HuH-7 (cell line): ENCODE measurements at regions not wholly inside any gene's neighbourhood (a gene's known extent, or its start where the extent isn't known, plus 50 kb on each side); places are given as distances from the start of the nearest gene placed in this dataset.
A peak's percentile ranks its signal among the peaks of the same experiment; 100 is the strongest.
"Not testable (repeated sequence)": the region's sequence is repeated elsewhere in the genome, so short reads cannot be mapped to it uniquely, and the experiment has no call there.

Experiments used
- DNase-seq: peaks from one replicate; pipeline ENCODE4 v3.0.0; 2011; ENCODE audit warnings: low spot score

DNA sequence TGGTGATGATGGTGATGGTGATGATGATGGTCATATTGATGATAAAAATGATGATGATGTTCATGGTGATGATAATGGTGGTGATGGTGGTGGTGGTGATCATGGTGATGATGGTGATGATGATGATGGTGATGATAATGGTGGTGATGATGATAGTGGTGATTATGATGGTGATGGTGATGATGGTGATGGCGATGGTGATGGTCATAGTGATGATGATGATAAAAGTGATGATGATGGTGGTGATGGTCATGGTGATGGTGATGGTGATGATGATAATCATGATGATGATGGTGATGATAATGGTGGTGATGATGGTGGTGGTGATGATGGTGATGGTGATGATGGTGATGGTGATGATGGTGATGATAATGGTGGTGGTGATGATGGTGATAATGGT lies 478.7 kb downstream of the TYW1 start:
- no peak for DNase-seq

DNA sequence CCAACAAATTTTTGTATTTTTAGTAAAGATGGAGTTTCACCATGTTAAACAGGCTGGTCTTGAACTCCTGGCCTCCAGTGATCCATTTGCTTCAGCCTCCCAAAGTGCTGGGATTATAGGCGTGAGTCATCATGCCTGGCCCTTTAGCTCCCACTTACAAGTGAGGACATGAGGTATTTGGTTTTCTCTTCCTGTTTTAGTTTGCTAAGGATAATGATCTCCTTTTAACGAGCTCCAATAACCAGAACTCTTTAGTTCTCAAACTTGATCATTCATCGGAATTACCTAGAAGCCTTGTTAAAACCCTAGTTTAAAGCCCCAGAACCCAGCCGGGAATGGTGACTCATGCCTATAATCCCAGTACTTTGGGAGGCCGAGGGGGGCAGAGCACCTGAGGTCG lies 481.4 kb downstream of the TYW1 start:
- no peak for DNase-seq

DNA sequence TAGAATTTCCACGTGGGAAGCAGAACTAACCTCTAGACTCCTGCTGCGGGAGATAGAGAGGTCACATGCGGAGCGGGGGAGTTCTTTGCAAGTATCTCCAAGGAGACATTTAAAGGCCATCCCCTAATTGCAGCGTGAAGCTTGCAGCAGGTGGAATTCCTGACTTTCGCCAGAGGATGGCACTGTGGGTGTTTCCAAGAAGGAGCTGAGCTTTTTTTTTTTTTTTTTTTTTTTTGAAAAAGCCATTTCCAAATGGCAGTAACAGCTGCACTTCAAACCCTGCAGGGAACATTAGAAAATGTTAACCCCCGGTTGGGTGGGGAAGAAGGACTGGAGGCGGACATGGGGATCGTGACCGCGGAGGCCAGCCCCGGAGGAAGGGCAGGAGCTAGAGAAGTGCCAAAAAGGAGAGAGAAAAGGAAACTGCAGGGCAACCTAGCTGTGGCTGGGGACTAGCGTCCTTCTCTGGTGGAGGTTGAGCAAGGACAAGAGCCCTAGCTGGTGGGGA lies 487.7 kb downstream of the TYW1 start:
- DNase-seq, result peak; percentile 59

DNA sequence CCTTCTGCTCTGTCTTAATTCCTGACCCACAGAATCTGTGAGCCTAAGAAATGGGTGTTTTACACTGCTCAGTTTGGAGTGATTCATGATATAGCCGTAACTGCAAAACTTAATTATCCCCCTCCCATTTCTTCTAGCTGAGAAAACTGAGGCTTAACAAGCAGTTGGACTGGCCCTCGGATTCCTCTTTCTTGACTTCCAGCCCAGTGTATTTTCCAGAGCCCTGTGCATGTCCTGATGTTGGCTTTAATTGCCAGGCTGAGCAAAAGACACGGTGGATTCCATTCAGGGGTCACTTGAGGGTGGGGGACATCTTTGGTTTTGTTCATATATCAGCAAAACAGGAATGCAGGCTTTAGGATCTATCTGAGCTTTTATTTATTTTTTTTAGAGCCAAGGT lies 489.8 kb downstream of the TYW1 start:
- DNase-seq, result no peak

DNA sequence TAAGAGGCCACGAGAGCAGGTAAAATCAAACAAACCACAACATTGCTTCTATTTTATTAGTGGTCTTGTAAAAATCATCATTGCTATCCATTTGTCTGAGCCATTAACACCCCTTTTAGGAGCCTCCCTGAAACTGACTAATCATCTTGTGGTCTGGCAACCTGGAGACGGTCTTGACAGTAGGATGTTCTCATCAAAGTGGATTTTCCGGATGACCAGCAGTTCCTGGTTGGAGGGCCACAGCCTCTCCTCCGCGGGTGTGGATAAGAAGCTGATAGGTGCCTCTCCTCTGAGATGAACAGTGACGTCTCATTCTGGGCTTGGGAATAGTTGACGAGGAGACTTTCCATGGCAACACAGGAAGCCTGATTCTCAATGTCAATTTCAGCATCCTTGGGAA lies 490.7 kb downstream of the TYW1 start:
- DNase-seq, result no peak

DNA sequence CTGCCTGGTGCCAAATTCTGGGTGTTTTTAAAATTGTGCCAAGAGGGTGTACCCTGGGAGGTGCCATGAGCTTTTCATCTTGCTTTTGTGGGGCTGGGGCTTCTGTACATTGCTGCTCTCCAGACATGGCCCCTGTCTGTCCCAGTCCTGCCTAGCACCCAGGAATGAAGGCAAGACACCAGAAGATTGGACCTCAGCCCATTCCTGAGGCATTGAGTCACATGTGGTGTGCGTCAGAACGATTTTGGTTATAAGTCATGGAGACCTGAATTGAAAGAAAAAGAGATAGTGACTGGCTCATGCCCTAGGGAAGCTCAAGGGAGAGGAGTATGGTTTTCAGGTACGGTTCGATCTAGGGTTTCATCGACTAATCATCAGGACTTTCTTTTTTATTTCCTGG lies 493.2 kb downstream of the TYW1 start:
- DNase-seq, result no peak

DNA sequence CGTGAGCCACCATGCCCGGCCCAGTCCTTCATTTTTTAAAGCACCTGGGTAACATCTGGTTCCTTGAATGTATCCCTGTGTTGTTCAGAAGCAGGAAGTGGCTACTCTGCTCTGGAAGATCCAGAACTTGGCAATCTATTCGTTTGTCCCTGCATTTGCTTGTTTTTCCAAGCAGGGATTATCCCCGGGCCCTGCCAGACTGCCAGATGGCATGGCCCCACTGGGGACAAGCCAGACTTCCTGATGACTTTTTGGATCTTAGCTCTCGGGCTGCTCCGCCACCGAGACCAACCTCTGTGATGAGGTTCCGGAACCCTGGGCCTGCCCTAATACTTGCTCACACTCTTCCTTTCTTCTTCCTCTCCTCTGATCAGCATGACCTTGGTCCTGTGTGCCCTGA lies 496.7 kb downstream of the TYW1 start:
- no peak for DNase-seq

DNA sequence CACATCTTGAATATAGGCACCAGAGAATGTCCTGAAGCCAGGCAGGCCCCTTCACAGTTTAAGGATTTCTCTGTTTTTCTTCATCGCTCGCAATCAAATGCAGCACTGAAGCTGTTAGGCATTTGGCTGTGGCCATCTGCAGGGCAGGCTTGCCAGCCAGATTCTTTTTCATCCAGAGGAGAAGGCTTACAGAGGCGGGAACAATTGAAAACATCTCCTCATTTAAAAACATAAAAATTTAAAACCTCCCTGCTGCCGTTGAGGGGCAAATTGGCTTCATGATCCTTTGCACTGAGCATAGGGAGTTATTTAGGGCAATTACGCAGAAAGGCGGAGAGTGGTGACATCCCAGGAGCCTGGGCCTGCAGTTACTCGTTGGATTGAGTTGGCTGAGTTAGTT lies 500.0 kb downstream of the TYW1 start:
- DNase-seq, result no peak

DNA sequence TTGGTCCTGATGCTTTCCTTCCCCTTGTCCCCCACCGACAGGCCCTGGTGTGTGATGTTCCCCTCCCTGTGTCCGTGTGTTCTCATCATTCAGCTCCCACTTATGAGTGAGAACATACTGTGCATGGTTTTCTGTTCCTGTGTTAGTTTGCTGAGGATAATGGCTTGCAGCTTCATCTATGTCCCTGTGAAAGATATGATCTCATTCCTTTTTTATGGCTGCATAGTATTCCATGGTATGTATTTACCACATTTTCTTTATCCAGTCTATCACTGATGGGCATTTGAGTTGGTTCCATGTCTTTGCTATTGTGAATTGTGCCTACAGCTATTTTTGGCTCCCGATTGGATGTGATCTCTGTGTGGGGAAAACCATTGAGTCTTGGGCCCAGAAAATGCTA lies 501.3 kb downstream of the TYW1 start:
- DNase-seq, result not testable (repeated sequence)

DNA sequence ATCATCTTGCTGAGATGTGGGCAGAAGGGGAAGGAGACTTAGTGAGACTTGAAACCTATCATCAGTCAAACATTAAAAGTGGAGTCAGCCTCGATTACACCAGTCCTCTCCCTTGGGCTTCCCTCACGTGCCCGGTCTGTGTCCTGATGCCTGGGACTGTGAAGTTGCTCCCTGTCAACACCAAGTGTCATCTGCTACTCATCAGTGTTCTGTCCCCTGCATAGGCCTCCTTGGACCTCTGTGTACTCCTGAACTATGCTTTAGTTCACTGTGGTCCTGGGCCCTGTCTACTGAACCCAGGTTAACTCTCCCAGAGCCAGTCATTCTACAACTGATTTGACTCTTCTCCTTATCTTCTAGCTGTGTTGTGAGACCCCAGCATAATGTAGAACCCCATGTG lies 506.3 kb downstream of the TYW1 start:
- DNase-seq, result no peak

DNA sequence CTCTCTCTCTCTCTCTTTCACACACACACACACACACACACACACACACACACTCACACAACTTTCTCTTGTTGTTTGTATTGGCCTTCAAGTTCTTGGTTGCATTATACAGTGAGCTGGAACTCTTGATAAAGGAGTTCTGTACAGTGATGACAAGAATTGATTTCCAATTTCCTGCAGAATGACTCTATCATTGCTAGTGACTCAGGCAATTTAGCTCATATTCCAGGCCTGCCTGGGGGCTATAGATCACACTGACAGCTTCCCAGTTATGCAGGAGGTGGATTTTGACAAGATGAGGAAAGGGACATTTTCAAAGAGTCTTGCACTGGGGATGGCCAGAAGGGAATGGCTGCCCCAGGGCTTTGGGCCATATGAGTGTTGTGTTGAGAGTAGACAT lies 508.8 kb downstream of the TYW1 start:
- DNase-seq, result no peak

DNA sequence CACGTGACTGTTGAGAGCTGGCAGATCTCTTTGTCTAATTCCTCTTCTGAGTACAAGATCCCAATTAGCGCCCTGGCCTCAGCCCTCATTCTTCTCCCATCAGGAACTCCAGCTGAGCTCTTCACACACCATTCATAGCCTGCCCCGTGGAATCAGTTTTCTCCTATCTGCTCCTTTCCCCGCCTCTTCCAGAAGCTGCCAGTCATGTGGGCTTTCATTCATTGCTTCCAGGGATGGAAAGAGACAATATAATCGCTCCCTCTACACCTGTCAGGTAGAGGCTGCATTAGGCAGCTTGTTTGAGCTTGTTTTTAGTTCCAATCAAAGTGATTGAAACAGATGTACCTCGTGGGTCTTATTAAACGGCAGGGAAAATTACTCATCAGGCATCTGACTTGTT lies 515.8 kb downstream of the TYW1 start:
- no peak for DNase-seq

DNA sequence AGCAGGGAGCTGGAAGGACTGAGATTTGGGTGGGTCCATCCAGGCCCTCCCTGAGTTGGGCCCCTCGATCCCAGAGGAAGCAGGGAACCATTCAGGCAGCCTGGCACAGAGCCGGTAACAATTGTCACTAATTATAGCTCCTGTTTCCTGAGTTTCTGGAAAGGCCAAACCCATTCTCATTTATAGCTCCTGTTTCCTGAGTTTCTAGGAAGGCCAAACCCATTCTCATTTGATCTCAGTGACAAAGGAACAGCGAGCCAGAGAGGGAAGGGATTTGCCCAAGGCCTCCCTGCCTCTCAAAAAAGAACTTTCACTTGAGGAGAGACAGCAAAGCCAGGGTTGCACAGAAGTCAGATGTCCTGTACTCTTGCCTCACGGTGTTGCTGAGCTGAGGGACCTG lies 521.9 kb downstream of the TYW1 start:
- no peak for DNase-seq

DNA sequence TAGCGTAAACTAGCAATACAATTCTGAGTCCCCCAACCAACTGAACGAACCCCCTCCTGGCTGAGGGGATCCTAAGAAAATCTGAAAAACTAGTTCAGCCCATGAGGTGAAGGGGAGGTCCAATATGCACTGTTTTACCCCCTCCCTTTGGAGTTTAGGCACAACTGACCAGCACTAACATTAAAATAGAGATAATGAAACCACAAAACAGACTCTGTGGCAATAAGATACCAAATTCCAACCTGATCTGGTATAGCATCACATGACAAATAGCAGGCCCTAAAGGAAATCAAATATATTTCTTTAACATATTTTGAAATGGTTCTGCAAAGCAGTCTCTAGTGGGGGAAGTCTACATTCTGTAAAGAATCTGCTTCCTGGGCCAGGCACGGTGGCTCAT lies 522.5 kb downstream of the TYW1 start:
- no peak for DNase-seq

DNA sequence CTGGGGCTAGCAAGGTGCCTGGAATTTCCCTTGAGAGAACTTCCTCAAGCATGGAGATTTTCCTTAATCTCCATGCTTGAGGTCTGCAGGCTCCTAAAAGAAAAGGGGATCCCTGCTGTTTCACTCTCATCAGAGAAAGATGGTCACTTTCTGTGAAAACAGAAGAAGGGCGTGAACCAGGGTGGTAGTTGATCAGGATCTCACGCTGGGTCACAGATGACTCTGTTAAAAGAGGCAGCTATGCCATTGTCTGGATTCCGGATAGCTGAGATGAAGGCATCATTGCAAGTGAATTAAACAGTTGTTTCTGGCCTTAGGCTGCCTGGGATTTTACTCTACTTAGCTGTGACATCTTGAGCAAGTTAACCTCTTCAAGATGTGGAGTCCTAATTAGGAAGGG lies 525.9 kb downstream of the TYW1 start:
- DNase-seq, result no peak

DNA sequence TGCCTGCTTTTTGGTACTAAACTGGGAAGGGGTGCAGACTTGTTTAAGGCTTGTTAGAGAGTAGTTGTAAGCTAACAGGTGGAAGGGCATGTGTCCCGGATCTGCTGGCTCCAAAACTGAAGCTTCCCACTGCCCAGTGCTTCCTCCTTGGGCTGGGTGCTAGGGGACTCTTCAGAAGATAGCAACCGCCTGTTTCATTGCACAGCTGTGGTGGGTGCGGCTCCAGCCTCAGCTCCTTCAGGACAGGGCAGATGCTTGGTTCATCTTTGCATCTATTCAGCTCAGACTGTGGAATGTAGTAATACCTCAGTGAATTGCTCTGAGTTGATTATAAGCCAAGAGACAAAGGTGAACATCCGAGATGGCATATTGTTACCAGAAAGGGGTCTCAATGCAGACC lies 527.1 kb downstream of the TYW1 start:
- DNase-seq, result no peak

DNA sequence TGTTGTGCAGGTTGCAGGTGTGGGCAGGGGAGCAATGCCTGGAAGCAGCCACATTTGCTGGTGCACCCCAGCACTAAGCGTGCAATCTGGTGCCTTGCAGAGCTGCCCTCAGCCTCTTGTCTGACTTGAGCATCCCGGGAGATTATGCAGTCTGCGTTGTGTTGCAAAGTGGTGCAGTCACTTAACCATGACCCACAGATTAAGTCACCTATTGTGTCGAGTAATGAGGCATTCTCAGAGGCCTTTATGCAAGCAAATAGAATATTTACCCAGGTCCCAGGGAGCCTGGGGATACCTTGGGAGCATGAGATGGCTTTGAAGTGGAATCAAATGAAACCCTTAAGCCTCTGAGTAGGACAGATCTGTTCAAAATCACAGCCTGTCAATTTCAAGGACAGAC lies 529.0 kb downstream of the TYW1 start:
- no peak for DNase-seq

DNA sequence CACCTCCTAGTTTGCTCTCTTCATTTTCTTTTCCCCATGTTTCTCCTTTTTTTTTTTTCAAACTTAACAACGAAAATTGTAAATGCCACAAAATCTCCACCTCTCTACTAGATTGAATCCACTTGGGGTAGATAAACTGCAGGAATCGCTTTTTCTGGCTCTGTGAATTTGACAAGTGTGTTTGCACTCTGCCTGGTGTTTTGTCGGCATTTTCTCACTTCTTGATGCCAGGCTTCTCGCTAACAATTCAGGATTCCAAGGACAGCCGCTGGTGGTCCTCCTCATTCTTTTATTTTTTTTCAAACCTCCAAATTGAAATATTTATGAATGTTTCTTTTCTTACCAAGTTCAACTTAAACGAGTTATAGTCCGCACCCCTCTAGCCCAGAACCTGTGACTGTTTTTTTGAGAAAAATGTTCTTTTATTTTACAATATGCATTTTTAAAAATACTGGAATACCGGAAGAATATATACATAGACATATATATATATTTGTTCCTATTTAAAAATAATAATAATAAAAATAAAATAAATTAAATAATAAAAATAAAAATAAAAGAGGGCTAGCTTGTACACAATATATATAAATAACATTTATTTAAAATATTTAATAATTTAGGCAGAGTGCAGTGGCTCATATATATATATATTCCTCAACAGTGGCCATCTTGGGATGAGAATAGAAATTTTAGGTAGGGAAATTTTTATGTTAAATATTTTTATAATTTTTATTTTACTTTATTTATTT lies 538.8 kb downstream of the TYW1 start:
- no peak for DNase-seq

DNA sequence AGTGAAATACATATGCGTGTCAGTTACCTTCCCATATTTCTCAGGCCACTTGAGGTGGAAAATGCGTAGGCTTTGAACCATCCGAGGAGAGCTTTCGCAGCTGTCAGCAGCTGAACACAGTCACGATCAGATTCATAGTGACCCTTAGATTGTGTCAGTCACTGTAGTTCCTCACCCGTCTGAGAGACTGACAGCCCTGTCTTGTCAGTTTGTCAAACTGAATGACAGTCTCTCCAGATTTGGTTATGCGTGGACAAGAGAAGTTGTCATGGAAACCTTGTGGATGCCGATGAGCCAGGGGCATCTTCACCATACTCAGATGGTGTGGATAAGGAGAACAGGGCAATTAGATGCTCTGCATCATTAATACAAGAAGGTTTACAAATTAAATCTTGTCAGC lies 546.3 kb downstream of the TYW1 start:
- no peak for DNase-seq

DNA sequence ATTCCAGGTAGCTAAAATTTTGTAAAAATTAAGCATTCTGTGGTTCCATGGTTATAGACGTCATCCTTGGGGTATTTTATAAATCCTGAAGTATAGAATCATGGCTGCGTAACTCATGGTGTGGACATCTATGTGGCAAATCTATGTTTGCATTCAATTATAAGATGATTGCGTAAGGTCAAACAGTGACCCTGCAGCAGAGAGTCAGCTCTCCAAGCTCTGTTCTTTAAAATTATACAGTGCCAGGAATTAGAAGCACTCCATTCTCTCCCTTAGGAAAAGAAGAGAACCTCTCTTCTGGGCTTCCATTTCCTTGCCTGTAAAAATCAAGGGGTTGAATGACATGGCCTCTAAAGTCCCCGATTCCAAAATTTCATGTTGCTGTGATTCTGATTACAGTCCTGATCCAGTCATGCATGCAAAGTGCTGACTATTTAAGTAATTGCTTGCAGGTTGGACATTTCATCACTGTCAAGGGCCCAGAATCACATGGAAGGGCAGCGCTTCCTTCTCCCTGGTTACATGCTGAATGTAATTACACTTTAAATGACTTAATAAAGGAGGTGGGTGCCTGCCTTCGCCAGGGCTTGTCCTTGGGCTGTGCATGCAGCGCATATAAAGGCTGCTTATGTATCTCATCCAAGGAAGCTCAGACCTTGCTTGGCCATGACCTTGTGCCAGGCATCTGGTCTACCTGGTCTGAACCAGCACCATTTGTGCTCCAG lies 550.7 kb downstream of the TYW1 start:
- no peak for DNase-seq

DNA sequence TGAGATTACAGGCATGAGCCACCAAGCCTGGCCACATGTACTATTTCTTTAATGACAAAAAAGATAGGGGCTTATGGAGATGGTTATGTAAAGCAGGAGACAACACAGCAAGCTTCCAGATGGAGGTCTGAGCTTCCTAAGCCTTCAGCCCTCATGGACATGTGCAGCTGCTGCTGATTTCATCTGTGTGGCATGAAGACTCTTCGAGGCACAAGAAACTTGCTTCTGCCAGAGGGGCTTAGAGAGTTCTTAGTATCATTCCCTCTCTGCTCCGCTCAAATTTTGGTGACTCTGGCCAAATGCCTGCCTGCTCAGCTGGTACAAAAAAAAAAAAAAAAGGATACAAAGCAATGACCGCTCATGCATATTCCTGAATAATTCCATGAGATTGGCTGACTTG lies 552.5 kb downstream of the TYW1 start:
- no peak for DNase-seq

DNA sequence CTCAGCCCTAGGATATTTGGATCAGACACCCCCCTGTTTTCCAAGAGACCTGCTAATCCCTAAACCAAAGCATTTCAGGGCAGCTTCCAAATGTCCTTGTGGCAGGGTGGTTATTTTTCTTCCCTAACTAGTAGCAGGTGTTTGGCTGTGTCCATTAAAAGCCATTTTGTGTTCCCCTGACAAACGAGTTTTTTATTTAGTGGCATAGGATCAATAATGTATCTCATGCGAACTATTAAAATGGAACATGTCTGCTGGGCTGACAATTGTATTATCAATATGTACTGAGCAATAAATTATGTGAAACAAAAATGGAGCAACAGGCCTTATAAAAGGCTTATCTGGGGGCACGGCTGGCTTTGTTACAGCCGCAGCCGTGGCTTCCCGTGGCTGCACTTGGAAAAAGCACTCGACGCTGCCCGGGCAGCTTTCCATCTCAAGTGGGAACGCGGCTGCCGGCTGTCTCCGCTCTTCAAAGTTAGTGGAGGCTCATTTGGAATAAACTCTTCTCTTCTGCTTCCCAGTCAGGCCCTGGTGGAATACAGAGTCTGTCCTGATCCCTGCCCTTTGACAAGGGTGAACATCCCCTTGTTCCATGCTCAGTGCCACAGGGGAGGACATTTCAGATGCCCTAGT lies 554.3 kb downstream of the TYW1 start:
- no peak for DNase-seq

DNA sequence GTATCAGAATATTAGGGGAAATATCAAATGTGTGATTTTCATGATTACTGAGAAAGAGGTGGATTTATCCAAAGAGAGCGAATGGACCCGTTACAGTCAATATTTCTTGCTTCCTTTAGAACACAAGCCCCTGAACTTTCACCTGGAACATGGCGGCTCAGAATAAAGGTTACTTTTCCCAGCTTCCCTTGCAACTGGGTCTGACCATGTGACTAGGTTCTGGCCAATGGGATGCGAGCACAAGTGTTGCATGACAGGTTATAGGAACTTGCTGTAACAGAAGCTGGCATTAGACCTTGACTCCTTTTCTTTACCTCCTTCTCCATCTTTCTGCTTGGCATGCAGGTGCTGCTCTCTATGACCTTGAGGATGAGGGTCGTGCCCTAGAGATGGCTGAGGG lies 556.1 kb downstream of the TYW1 start:
- no peak for DNase-seq
